ENCODE measurements at regions not wholly inside any gene's neighbourhood (a gene's known extent, or its start where the extent isn't known, plus 50 kb on each side); places are given as distances from the start of the nearest gene placed in this dataset.

DNA sequence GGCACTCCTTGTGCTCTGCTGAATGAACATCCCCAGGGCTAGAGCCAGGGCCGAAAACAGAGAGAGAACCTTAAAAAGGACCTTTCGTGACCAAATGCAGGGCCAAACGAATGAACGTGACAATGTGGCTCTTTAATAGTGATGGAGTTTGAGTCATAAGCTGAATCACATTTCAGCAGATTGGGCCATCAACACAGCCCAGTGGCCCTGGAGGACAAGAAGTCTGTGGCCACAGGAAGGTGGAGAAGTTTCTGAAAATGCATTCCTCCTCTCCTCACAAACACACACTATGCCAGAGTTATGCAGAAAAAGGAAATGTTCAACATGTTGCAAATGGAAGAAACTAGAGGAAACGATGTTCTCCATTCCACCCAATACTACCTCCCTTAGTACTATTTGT is 415.8 kb downstream of the HRH4 start:
- TF ChIP-seq, protein P1, sequence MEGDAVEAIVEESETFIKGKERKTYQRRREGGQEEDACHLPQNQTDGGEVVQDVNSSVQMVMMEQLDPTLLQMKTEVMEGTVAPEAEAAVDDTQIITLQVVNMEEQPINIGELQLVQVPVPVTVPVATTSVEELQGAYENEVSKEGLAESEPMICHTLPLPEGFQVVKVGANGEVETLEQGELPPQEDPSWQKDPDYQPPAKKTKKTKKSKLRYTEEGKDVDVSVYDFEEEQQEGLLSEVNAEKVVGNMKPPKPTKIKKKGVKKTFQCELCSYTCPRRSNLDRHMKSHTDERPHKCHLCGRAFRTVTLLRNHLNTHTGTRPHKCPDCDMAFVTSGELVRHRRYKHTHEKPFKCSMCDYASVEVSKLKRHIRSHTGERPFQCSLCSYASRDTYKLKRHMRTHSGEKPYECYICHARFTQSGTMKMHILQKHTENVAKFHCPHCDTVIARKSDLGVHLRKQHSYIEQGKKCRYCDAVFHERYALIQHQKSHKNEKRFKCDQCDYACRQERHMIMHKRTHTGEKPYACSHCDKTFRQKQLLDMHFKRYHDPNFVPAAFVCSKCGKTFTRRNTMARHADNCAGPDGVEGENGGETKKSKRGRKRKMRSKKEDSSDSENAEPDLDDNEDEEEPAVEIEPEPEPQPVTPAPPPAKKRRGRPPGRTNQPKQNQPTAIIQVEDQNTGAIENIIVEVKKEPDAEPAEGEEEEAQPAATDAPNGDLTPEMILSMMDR (IDR thresholded peaks at IDR 0.05), result no peak
- no peak for TF ChIP-seq ZFX (IDR thresholded peaks at IDR 0.05; ENCODE audit: borderline replicate concordance)

All from 22Rv1 (cell line).